Retina (tissue), 1 donor: ENCODE measurements at regions not wholly inside any gene's neighbourhood (a gene's known extent, or its start where the extent isn't known, plus 50 kb on each side); places are given as distances from the start of the nearest gene placed in this dataset.

Source experiments
- DNase-seq: peaks from one replicate; pipeline ENCODE4 v3.0.0-alpha.2; 2016

DNA sequence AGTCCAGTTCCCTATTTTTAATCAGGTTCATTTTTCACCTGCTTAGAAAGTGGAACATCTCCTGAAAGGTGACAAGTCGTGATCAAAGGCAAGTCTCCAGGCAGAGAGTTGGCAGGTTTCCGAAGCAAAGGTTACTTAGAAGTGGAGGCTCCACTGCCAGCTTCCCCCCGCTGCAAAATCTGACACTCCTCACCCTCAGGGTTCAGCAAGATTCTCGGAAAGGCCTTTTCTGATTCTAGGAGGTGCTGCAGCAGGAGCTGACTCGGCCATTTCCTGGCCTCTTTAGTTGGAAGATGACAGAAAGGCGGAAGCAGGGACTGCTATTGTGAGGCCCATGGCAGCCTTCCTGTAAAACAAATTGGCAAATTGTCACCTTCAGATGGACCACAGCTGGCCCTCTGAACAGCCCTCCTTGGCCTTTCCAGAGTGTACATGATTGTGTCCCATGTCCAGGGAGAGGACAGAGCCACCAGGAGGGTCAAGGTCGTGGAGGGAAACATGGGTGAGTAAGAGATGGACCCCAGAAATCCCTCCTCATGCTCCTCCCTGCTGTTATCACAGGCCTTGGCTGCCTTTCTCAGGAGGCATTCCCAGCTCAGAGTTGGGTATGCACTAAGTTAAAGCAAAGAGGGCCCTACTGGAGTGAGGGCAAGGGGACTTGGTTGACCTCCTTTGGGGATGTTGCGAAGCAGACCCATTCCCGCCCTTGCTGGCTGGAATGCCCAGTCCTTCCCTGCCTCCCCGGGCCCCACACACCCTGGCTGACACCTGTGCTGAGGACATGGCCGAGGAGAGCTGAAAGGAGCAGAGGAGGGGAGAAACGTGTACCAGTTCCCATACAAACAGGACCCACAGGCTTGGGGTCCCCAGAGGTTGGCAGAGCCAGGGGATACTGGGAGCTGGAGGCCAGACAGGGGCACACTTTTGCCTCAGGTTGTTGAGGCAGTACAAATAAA, 115.5 kb upstream of the IRF2BP2 start:
- DNase-seq, result no peak

DNA sequence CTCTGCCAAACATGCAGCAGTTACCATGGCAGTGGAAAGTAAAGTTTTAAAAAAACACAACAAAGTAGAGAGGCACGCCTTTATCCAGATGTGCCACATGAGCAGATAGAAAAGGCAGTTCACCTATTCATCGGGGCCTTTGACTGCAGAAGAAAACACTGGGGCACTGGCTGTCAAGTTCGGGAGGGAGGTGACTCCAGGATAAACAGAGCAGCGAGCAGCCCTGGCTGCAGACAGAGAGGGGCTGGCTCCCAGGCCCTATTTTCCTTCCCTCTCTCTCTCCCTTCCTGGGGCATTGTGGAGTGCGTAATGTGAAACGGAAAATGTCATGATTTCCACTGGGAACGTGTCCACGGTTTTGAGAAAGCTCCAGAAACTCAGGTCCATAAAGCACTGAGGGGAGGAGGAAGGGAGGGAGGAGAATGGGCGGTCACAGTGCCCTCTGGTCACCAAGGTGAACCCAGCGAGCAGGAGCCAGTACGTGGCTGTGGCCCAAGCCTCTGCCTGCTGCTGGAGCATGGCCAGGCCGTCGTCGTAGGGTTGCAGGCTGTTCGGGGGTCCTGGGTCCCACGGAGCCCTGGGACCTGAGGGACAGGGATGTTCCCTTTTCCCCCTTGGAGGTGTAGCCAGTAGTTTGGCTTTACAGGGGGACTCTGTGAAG, 114.7 kb upstream of the IRF2BP2 start:
- DNase-seq, result no peak

DNA sequence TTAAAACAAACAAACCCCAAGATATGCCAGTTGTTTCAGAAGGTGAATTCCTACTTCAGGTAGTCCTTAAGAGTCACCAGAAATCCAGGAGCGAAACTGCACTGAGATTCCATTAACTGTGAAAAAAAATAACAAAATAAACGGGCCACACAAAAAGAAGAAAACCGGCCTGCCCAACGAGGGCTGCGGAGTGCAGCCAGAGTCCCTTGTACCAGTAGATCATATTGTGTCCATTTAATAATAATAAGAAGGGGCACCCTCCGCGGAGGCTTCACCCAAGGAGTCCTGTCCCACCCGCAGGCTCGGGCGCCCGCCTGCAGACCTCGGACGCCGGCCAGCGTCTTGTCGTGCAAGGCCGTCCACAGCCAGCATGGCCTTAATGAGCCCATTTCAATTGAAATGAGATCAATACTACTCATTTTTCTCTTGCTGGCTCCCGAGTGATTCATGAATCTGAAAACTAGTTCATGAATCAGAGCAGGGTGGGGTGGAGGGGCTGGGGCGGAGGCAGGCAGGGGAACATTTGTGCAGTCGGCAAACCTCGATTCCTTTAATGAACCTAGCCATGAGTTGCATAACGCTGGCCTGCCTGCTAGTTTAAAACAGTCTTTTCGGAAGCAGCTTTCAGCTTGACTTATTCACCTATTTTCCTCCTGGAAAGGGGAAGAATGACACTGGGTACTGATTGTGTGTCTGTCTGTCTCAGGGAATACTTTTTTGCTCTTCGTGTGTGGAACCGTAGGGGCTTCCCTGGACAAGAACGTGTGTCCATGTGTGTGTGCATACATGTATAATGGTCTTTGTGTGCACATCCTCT, 113.1 kb upstream of the IRF2BP2 start:
- no peak for DNase-seq

DNA sequence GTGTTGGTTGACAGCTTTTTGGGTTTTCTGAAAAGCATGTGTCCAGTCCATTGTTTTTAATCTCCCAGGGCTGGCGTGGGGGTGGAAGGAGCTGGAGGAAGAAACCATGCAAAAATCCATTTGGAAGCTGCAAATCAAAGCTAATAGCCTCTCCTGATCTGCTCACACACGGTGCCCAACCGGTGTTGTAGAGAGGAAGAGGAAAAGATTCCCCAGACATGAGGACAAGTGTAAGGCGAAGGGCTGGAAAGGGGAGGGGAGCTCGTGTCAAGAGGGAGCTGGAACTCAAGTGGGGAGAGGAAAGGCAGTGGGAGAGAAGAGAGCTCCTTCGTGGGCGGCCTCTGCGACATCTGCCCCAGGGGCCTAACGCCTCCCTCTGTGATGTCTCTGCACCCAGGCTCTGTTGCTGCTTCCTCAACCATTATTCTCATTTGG, 112.3 kb upstream of the IRF2BP2 start:
- peak; percentile 38 for DNase-seq

DNA sequence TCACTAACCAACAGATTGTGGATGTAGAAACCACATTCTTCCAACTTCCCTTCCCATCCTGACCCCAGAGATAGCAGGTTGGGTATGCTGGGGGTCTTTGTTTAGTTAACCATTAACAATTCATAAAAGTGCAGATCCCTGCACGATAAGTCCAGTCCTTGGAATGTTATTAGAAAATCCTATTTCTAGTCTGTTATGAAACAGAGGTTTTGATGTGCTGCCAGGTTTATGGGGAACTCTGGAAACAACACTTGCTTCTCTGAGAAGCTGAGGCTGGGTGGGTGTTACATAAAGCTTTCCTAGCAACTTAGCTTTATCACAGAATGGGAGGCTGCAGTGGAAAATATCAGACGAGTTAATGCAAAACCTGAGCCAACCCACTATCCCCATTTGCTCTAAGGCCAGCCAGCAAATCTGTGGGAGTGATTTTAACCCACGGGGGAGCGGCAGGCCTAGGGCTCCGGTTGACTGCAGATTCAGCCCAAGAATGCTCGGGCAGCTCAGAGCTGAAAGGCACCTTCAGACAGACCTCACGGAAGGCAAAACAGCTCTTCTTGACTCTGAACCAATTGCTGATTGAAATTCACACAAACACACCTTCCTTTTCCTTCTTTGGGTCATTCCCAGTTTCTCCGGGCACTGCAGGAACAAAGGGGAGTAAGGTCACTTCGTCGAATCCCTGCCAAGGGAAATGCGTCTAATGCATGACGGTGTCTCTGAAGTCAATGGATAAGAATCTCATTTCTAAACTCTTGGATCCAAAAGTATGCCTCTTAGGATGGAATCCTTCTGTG, 111.7 kb upstream of the IRF2BP2 start:
- DNase-seq, result peak; percentile 54

DNA sequence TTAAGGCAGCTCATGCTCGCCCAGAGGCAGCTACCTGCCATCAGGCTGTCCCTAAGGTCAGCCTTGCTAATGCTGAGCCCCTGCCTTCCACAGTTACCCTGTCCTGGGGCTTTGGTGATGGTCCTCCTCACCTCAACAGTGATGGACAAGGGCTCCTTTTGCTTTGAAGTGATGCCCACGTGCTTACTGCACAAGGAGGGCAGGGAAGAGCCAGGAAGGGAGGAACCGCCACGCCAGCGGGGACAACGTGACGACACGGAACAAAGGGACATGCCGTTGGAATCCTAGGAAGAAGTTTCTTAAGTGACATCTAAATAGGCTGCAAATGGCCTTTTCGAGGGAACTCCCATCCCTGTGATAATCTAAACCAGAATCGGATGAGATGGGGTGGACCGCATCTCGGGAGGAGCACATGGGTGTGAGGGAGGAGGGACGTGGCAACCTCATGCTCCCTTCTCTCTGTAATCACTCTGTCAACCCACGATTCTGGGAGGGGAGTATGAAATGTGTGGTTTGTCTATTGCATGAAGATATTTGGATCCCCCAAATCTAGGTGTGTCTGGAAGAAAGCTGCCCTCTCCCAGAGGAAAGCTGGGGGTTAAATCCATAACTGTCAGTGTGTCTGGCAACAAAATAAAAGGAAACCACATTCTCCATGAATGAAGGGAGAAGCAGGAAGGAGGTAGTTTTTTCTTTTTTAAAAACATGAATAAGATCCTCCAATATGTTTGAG, 110.9 kb upstream of the IRF2BP2 start:
- no peak for DNase-seq

DNA sequence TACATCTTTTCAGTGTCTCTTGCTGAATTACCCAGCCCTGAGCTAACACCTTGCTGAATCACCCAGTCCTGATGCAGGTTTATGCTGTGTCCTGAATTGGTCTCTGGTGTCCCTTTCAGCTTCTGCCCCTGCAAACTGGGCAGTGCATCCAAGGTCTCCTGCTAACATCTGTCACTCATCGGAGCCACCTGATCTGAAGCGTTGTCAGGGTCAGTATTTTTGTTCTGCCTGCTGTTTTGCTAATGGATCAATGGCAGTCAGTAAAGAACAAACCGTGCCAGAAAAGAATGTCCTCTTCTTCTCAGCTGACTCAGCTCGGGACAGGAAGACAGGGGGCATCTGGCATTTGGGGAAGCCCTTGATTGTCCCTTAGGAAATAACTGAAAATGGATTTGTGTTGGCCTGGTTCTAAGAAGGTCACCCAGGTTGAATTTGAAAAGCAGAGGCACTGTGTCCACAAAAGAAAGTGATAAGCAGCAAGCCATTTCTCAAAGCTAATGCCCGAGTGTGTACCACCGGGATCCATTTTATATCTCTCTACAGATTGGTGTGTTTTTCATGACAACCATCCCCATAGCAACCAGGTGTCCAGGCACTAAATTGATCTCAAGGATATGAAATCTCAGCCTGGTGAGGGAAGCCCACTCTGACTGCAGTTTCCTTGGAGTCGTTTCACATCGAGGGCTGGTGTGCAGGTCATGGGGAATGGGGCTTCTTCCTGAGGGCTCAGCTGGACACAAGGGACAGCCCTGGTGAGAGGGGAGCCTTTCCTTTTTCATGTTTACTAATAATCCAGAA, 109.7 kb upstream of the IRF2BP2 start:
- no peak for DNase-seq

DNA sequence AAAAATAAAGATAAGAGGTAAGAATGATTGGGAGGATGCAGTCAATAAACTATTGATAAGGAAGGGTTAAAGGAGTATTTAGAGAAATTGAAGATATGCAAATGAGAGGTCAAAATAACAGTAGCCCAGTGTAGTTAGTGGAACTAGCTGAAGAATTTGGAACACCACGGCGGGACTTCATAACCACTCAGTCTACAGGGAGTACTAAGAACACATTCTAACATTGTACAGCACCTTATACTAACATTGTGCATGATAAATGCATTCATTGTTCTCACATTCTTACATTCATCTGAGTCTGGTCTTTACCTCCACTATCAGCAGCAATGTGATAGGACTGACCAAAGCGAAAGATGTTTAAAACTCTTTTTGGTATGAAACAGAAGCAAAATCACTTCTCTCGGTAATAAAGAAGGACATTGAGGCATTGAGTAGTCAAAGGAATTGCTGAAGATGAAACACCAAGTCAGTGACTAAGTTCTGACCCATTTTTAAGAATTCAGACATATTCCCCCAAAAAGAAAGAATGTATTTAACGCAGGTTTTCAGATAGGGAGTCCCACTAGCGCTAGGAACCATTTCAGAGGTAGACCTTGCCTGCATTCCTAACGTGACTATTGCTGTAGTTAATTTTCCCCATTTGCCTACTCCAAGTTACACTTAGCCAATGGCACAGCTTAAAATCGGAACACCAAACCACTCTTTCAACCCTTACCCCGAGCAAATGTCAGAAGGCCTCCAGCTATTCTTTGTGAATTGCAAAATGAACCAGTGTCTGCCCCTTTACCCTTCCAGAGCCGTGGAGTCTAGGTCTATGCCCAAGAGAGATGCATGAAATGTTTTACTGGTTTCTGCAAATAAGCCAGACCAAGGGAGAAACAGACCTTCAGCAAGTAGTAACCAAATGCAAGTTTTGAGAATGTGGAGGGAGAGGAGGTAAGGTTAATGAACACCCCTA, 108.8 kb upstream of the IRF2BP2 start:
- no peak for DNase-seq

DNA sequence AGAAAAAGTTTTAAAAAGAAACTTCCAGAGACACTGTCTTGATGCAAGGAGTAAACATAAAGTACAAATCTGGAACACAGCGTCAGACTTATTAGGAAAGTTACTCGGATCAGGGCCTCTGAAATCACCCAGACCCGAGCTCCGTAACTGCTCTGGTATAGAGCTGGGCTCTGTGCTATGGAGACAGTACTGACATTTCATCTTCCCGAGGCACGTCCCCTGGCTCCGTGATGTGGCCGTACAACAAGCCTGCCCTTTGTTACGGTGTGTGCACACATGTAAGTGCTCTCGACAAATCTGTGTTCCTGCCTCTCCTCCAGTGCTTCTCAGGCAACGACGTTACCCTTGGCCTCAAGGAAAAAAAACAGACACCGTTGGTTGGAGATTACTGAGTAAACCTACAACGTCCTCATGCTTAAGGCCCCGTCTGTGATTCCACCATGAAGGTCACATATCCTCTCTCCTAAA, 107.0 kb upstream of the IRF2BP2 start:
- no peak for DNase-seq

DNA sequence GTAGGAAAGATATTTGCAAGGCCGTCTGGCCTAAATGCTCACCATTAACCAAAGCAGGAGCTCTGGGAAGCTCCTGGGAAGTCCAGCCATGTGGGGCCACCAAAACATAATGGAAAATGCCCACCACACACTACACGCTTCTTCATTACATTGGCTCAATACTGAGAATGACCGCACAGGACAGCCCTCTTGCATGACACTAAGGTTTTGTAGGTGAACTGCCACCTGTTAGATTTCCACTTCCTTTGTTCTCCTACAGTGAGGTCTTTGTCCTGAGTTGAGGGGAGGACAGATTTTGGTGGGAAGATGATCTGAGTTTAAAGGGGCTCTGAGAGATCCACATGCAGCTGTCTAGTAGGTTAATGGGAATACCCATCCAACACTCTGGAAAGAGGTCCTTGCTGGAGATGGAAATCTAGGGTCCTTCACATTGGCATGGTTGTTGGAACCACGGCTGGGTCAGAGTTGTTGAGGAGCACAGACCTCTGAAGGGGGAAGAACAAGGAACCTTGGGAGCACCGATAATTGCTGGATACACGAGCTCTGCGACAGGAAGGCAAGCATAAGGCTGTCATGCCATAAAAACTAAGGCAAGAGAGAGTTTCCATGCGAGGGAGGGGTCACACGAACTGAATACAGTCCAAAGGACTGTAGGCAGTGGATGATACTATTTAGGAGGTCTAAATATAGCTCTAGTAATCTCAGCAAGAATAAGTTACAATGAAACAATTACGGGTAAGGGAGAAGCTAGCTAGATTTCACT, 105.5 kb upstream of the IRF2BP2 start:
- DNase-seq, result no peak

DNA sequence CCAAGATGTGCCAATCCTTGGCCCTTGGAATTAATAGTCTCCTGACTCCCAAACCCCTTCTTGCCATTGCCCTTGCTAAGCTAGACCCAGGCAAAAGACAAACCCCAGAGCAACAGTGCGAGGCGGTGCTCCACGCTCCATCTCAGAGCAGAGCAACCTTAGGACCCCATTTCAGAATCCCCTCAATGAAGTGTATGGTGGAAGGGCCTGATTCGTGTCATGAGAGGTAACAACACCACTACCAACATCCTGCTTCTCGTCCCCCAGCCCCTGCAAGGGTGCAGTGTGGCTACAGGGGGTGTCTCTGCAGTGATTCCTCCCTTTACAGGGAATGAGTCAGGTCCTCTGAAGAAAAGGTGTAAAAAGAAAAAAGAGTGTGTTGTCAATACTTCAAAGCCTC, 103.9 kb upstream of the IRF2BP2 start:
- DNase-seq, result no peak

DNA sequence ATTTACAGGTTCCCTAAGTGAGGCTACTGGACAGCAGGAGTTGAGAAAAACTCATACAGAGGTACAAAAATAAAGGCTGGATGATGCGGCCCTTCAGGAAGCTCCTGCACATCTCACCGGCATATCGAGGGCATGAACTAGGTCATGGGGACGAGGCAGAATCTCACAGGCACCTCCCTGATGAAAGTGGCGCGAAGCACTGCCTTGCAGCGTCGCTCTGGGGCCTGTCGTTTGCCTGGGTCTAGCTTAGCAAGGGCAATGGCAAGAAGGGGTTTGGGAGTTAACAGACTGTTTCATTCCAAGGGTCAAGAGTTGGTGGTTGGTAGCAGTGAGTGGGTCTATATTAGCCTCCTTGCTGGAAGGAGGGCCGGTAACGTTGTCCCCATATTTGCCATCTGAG, 103.5 kb upstream of the IRF2BP2 start:
- DNase-seq, result no peak

DNA sequence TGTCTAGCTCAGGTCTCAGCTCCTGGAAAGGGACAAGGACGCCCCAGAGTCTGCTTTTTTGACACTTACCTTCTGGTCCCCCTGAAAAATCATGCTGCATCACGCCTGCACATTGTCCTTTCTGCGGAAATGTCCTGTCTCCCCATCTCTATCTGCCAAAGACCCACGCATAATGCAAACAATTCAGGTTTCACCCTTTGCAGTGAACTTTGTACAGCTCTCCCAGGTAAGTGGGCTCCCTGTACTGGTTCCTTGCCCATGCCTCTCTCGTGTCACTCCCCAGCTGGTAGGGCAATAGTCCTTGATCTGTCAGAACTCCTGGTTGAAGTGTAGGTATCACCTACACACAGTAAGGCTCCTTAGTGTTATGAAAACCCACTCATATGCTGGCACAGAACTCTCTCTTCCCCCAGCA, 102.9 kb upstream of the IRF2BP2 start:
- DNase-seq, result no peak

DNA sequence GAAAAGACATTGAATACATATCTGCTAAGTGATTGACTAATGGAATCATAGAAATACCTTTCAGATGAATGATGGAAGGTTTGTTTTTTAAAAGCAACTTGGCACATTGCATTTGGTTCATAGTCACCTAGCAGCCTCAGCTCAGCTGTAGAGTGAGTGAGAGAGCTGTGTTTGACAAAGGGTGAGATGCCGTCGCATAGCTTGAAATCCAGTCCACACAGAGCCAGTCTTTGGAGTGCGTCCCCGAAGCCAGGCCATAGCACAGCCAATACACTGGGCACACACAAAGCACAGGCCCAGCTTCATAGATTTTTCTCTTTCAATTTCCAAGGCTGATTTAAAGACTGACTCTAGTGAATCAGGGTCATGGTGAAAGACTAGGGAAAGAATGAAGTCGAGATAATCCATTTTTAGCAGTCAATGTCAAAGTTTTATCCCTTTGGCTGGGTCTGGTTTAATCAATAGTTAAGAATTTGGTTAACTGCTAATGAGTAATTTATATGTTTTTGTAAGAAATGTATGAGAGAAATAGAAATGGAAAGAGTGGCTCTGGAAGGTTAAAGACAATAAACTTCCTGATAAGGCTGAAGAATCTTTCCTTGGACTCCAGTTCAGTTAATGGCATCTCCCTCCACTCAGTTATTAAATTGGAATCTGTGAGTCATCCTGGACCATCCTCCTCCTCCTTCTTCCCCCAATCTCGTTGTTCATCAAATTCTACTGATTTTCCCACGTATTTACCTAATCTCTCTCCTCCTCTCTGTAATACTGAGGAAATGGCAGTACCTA, 101.2 kb upstream of the IRF2BP2 start:
- no peak for DNase-seq

DNA sequence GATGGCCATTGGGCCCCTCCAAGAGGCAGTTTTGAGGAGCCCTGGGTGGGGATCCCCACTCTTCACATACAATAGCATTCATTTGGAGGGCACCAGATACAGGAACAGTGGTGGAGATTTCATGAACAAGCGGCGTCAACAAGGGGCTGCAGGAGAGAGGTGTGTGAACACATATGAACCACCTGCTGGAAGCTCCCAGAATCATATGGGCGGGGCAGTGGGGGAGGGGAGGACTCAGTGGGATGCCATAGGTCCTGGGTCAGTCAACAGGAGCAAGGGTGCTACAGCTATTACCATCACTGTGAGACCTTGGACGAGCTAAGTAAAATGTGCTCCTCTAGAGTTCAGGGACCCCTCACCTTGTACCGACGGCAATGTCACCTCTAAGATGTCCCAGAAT, 100.4 kb upstream of the IRF2BP2 start:
- no peak for DNase-seq

DNA sequence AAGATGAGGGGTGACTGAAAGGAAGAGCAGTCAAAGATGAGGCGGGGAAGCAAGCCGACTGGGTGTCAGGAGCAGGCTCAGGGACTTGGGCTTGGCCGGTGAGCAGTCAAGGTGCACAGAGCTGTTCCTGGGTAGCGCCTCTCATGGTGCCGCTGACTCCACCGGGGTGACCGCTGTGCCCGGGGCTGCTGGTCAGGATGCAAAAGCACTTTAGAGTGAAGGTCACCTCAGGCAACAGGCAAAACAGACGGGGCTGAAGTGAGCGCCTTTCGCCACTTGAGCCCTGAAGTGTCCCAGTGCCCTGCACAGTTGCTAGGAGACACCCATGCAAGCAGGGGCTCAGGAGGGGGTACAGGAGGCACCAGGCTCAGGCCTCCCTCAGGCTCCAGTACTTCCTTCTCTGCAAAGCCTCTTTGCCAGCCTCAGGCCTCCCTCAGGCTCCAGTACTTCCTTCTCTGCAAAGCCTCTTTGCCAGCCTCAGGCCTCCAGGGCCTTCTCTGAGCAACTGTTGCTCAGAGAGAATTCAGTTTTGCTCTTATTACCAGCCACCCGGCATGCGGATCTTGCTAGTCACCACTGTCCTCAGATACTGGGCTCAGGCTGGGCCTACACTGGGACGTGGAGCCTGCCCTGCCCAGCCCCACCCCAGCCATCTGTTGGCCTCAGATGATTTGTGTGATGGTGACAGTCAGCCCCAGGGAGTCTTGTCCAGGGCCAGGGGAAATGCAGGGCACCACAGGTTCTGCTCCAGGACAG, 99.7 kb upstream of the IRF2BP2 start:
- DNase-seq, result peak; percentile 39
